ENCODE measurements at regions not wholly inside any gene's neighbourhood (a gene's known extent, or its start where the extent isn't known, plus 50 kb on each side); places are given as distances from the start of the nearest gene placed in this dataset.
"Not testable (repeated sequence)": the region's sequence is repeated elsewhere in the genome, so short reads cannot be mapped to it uniquely, and the experiment has no call there.

- no peak overlapping the region for H3K27ac ChIP-seq
- TF ChIP-seq CTCF (conservative IDR thresholded peaks at IDR 0.05; ENCODE audit: low read depth), result no peak
- no peak for DNase-seq (ENCODE audit: low spot score)
- ChIA-PET CTCF (interaction anchor here (0.6 kb wide), 1 partner anchor 333 kb away, joined by 4 read pairs; no protein-coding TSS in a partner anchor), POLR2A (ENCODE audit: low non-redundant PET) (no interaction called here)
These were observed 93.1 kb upstream of the S1PR3 start for GRCh38 chr9:88898039-88898720.

GRCh38 chr9:88905506-88905905 is 85.8 kb upstream of the S1PR3 start:
- ChIA-PET CTCF (no interaction called here), POLR2A (ENCODE audit: low non-redundant PET) (no interaction called here)
- no peak for DNase-seq (ENCODE audit: low spot score)
- no peak overlapping the region for H3K27ac ChIP-seq
- TF ChIP-seq CTCF (conservative IDR thresholded peaks at IDR 0.05; ENCODE audit: low read depth), result no peak

GRCh38 chr9:88915916-88916315 is 75.4 kb upstream of the S1PR3 start:
- no peak for TF ChIP-seq CTCF (conservative IDR thresholded peaks at IDR 0.05; ENCODE audit: low read depth)
- ChIA-PET CTCF (no interaction called here), POLR2A (ENCODE audit: low non-redundant PET) (no interaction called here)
- no peak for DNase-seq (ENCODE audit: low spot score)
- no peak overlapping the region for H3K27ac ChIP-seq

GRCh38 chr9:88916894-88917293 is 74.4 kb upstream of the S1PR3 start:
- DNase-seq (ENCODE audit: low spot score), result no peak
- no peak for TF ChIP-seq CTCF (conservative IDR thresholded peaks at IDR 0.05; ENCODE audit: low read depth)
- ChIA-PET POLR2A (ENCODE audit: low non-redundant PET) (no interaction called here), CTCF (no interaction called here)
- no peak overlapping the region for H3K27ac ChIP-seq

- ChIA-PET POLR2A (ENCODE audit: low non-redundant PET) (no interaction called here), CTCF (no interaction called here)
- TF ChIP-seq CTCF (conservative IDR thresholded peaks at IDR 0.05; ENCODE audit: low read depth), result no peak
- no peak overlapping the region for H3K27ac ChIP-seq
- no peak for DNase-seq (ENCODE audit: low spot score)
These were observed 73.9 kb upstream of the S1PR3 start for GRCh38 chr9:88917375-88917774.

GRCh38 chr9:88918537-88918936 is 72.7 kb upstream of the S1PR3 start:
- CTCF ChIA-PET, result interaction anchor here (0.6 kb wide), 1 partner anchor 74 kb away, joined by 3 read pairs; no protein-coding TSS in a partner anchor
- POLR2A ChIA-PET (ENCODE audit: low non-redundant PET); H3K27ac ChIP-seq; DNase-seq (ENCODE audit: low spot score): not testable (repeated sequence)

- no peak overlapping the region for H3K27ac ChIP-seq
- ChIA-PET CTCF (no interaction called here), POLR2A (ENCODE audit: low non-redundant PET) (interaction anchor here (0.7 kb wide), 1 partner anchor 21 kb away, joined by 9 read pairs; no protein-coding TSS in a partner anchor)
- TF ChIP-seq CTCF (conservative IDR thresholded peaks at IDR 0.05; ENCODE audit: low read depth), result no peak
- no peak for DNase-seq (ENCODE audit: low spot score)
These were observed 70.6 kb upstream of the S1PR3 start for GRCh38 chr9:88920645-88921044.

Data from RWPE1 (cell line).